22Rv1 (cell line): ENCODE measurements at regions not wholly inside any gene's neighbourhood (a gene's known extent, or its start where the extent isn't known, plus 50 kb on each side); places are given as distances from the start of the nearest gene placed in this dataset.

ENCODE experiments used
- H3K27ac ChIP-seq: fragments of 450-650 bp; 2 replicates; pipeline ENCODE4 v1.5.1; 2017
- CTCF ChIP-seq: fragments of 450-650 bp; IDR thresholded peaks from 2 replicates; pipeline ENCODE4 v1.5.1; 2017; ENCODE audit warnings: mild to moderate bottlenecking
- ZFX ChIP-seq: fragments of 450-650 bp; IDR thresholded peaks from 2 replicates; pipeline ENCODE4 v1.6.1; 2017; ENCODE audit warnings: antibody characterized with exemption, borderline replicate concordance

DNA sequence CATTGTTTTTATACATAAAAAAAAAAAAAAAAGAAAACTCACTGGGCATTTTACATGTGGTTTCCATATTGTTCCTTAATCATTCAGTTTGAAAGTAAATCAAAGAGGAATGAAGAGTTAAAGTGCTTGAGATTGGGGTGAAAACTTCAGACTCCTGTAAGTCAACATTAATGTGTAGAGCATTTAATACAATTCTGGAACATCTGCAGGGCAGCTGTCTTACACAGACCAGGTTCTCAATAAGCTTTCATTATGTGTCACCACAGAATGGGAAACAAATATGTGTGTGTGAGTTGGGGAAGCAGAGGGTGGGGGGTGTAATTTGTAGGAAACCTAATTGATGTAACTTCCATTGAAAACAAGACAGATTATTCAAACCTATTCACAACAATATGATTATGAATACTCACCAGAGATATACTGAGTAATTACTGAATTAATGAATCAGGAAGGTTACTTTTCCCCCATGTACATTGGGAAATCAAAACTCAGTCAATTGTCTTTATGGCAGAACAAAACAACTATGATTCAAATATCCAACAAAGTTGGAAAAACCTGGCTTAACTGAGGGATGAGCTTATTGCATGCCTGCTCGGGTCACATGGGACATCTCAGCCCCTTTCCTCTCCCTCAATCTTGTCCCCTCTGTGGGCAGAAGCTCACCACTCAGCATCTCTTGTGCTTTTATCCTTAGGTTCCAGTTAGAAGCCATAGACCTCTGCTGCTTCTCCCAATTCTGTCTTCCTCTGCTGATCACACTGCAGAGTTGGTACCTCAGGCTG, 281.2 kb upstream of the THBS1 start:
- TF ChIP-seq ZFX (no peak), CTCF (no peak)
- H3K27ac ChIP-seq = no peak overlapping the region

GRCh38 chr15:39300451-39301153, 280.3 kb upstream of the THBS1 start:
- H3K27ac ChIP-seq = no peak overlapping the region
- TF ChIP-seq ZFX (no peak), CTCF (no peak)

GRCh38 chr15:39301589-39301999, 279.3 kb upstream of the THBS1 start:
- TF ChIP-seq CTCF (no peak), ZFX (no peak)
- no peak overlapping the region for H3K27ac ChIP-seq

DNA sequence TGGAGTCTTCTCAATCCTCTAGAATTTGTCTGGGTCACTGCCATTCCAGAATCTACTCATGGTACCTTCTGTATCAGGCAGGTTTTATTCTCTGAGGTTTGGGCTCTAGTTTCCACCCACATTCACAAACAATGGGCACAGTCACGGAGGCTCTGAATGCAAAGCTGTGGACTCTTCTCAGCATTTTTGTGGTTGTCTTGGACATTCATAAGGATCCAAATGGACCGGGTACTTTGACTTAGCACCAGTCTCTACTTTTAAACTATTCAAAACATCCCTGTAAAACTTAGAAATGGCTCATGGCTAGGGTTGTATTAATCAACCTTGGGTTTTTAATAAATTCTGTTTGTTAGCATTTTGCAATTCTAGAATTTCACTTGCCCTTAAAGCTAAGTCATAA, 277.9 kb upstream of the THBS1 start:
- TF ChIP-seq ZFX (no peak), CTCF (no peak)
- H3K27ac ChIP-seq = no peak overlapping the region

DNA sequence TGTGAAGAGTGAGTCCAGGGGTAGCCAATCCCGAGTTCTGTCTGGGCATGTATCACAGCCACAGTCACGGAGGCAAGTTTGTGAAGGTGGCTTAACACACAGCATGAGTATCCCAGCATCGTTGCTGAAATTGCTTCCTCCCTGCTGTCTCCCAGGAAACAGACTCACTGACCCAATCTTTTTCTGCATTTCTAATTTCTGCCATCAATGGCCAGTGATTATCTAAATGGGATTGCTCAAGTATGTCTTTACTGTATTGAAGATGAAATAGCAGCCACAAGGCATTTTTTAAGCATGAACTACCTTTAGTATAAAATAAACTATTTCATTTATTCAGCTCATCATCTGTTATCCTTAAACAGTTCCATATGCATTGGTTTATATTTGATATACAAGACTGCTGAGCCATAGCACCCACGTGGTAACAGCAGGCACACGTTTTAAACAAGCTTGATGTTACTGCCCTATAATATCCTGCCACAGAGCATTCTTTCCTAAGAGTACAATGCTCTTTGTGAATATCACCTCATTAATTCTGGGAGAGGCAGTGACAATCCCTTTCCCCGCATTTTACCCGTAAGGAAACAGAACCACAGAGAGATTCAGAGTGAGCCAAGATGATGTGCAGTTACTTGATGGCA, 276.6 kb upstream of the THBS1 start:
- TF ChIP-seq ZFX (no peak), CTCF (no peak)
- no peak overlapping the region for H3K27ac ChIP-seq

DNA sequence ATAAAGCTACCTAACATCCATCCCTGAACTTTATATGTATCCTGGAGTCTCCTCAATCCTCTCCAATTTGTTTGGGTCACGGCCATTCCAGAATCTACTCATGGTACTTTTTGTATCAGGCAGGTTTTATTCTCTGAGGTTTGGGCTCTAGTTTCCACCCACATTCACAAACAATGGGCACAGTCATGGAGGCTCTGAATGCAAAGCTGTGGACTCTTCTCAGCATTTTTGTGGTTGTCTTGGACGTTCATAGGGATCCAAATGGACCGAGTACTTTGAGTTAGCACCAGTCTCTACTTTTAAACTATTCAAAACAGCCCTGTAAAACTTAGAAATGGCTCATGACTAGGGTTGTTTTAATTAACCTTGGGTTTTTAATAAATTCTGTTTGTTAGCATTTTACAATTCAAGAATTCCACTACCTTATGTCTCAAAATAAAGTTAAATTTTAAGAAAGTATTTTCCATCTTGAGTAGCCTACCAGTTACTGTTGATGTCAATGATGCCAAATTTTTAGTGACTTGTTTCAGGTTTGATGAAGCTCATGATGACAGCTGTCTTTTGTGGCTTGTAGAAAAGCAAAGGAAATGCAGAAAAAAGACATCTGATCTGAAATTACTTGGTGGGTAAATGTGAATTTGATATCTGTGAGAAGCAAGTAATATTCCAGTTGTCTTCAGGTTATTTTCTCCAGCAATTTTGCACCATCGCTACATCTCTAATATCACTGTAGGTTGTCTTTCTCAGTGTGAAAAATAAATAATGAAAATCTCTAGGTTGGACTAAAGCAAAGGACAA, 275.7 kb upstream of the THBS1 start:
- TF ChIP-seq CTCF (no peak), ZFX (no peak)

More for the DNA sequence above, 275.7 kb upstream of the THBS1 start:
- H3K27ac ChIP-seq = no peak overlapping the region
